SK-N-SH (cell line): ENCODE measurements at regions not wholly inside any gene's neighbourhood (a gene's known extent, or its start where the extent isn't known, plus 50 kb on each side); places are given as distances from the start of the nearest gene placed in this dataset.

Source experiments
- CTCF ChIA-PET: fragments of 300-600, 350-600 bp; formaldehyde crosslinking; extraction: SDS; loops from one replicate; lab custom pipeline; 2021; lab: Yijun Ruan, JAX
- POLR2A ChIA-PET: fragments of 350-600 bp; sonication (Branson Sonifier 250); formaldehyde crosslinking; extraction: SDS; loops from one replicate; lab custom pipeline; 2020; ENCODE audit warnings: antibody characterized with exemption, inconsistent platforms; lab: Yijun Ruan, JAX
- DNase-seq: peaks from one replicate; pipeline ENCODE4 v3.0.0; 2012
- H2AFZ ChIP-seq: fragments of 200-600 bp; sonication (generic); 2 replicates; pipeline ENCODE4 v1.8.1; 2016; ENCODE audit warnings: antibody characterized with exemption, mild to moderate bottlenecking, low read depth
- H3F3A ChIP-seq: fragments of 200-600 bp; sonication (generic); replicated peaks from 2 replicates; pipeline ENCODE3; 2016; ENCODE audit warnings: antibody characterized with exemption, mild to moderate bottlenecking; ENCODE audit not compliant: insufficient read depth
- H3K27ac ChIP-seq, 2 experiments: fragments of 200-500 bp in 1 of 2; fragments of 200-600 bp in 1 of 2; sonication (Bioruptor generic) in 1 of 2; sonication (generic), shearing (Covaris generic) in 1 of 2; 2 replicates each; pipeline versions ENCODE4 v1.5.1 to v1.6.1; 2014 to 2016; ENCODE audit warnings: low read depth in 2 of 2, inconsistent platforms in 1 of 2, low read length in 1 of 2, mild to moderate bottlenecking in 1 of 2, mixed read lengths in 1 of 2
- H3K27me3 ChIP-seq: fragments of 200-600 bp; sonication (generic), shearing (Covaris generic); 2 replicates; pipeline ENCODE4 v1.6.1; 2016; ENCODE audit warnings: mixed run types; ENCODE audit not compliant: insufficient read depth
- H3K36me3 ChIP-seq, 2 experiments: fragments of 200-500 bp in 1 of 2; fragments of 200-600 bp in 1 of 2; sonication (Bioruptor generic) in 1 of 2; sonication (generic) in 1 of 2; replicated peaks in 1 of 2; 2 replicates each; pipeline versions ENCODE3 to v1.5.1; 2014 to 2016; ENCODE audit warnings: low read length in 1 of 2, mild to moderate bottlenecking in 1 of 2; ENCODE audit not compliant: insufficient read depth in 2 of 2, control insufficient read depth in 1 of 2
- H3K4me1 ChIP-seq, 2 experiments: fragments of 200-500 bp in 1 of 2; fragments of 200-600 bp in 1 of 2; sonication (Bioruptor generic) in 1 of 2; sonication (generic), shearing (Covaris generic) in 1 of 2; 2 replicates each; pipeline versions ENCODE4 v1.5.1 to v1.6.1; 2014 to 2016; ENCODE audit warnings: low read depth in 1 of 2, low read length in 1 of 2, mixed run types in 1 of 2; ENCODE audit not compliant: insufficient read depth in 2 of 2, control insufficient read depth in 1 of 2
- H3K4me2 ChIP-seq: fragments of 200-600 bp; sonication (generic), shearing (Covaris generic); 2 replicates; pipeline ENCODE4 v1.6.1; 2017; ENCODE audit warnings: mixed run types
- H3K4me3 ChIP-seq, 2 experiments: fragments of 200-500 bp in 1 of 2; fragments of 200-600 bp in 1 of 2; sonication (Bioruptor generic) in 1 of 2; sonication (generic), shearing (Covaris generic) in 1 of 2; 2 replicates each; pipeline versions ENCODE4 v1.5.1 to v1.8.1; 2014 to 2016; ENCODE audit warnings: low read depth in 2 of 2, inconsistent platforms in 1 of 2, low read length in 1 of 2, mild to moderate bottlenecking in 1 of 2, mixed read lengths in 1 of 2, moderate library complexity in 1 of 2
- H3K79me2 ChIP-seq: fragments of 200-600 bp; sonication (generic); 2 replicates; pipeline ENCODE4 v1.8.1; 2017; ENCODE audit warnings: mild to moderate bottlenecking; ENCODE audit not compliant: insufficient read depth
- H3K9ac ChIP-seq: fragments of 200-600 bp; sonication (generic); 2 replicates; pipeline ENCODE4 v1.6.1; 2017; ENCODE audit warnings: mixed run types
- H3K9me2 ChIP-seq: fragments of 200-600 bp; sonication (generic); 2 replicates; pipeline ENCODE4 v1.6.1; 2017; ENCODE audit warnings: mixed run types
- H3K9me3 ChIP-seq: fragments of 200-600 bp; sonication (generic); 2 replicates; pipeline ENCODE4 v1.6.1; 2017; ENCODE audit warnings: mixed run types, mild to moderate bottlenecking, moderate library complexity
- H4K20me1 ChIP-seq: fragments of 200-600 bp; sonication (generic); 2 replicates; pipeline ENCODE4 v1.6.1; 2017; ENCODE audit warnings: mild to moderate bottlenecking, mixed run types; ENCODE audit not compliant: insufficient read depth
- CHD2 ChIP-seq: fragments of 150-350 bp; IDR thresholded peaks from 2 replicates; pipeline ENCODE4 v1.6.1; 2018; ENCODE audit warnings: low read length; ENCODE audit not compliant: partially characterized antibody
- FOXJ3 ChIP-seq: sonication (generic); formaldehyde crosslinking; IDR thresholded peaks from 2 replicates; pipeline ENCODE4 v1.5.1; 2020; ENCODE audit warnings: mild to moderate bottlenecking, missing genetic modification reagents
- FOXM1 ChIP-seq: IDR thresholded peaks from 2 replicates; pipeline ENCODE4 v1.4.0; 2012; ENCODE audit warnings: low read depth, mild to moderate bottlenecking
- MEF2A ChIP-seq: IDR thresholded peaks from 2 replicates; pipeline ENCODE4 v1.4.0; 2012; ENCODE audit warnings: low read depth, borderline replicate concordance
- NRF1 ChIP-seq: IDR thresholded peaks from 2 replicates; pipeline ENCODE4 v1.6.1; 2012; ENCODE audit warnings: low read depth, mild to moderate bottlenecking, low read length
- POLR2AphosphoS5 ChIP-seq: IDR thresholded peaks from 2 replicates; pipeline ENCODE4 v1.6.1; 2012; ENCODE audit warnings: low read depth, low read length
- RCOR1 ChIP-seq: fragments of 150-350 bp; IDR thresholded peaks from 2 replicates; pipeline ENCODE4 v1.6.1; 2017; ENCODE audit warnings: antibody characterized with exemption, low read length
- TAF1 ChIP-seq: IDR thresholded peaks from 2 replicates; pipeline ENCODE4 v1.6.1; 2012; ENCODE audit warnings: low read depth, mild to moderate bottlenecking, low read length, moderate library complexity, borderline replicate concordance
- TEAD4 ChIP-seq: IDR thresholded peaks from 2 replicates; pipeline ENCODE4 v1.4.0; 2012; ENCODE audit warnings: mild to moderate bottlenecking, borderline replicate concordance; ENCODE audit not compliant: insufficient read depth
- WGBS: methylation state at CpG from one replicate; pipeline ENCODE4 v1.1.6; 2017; ENCODE audit warnings: low lambda C conversion rate; 5-methylcytosine and 5-hydroxymethylcytosine counted together
- TF ChIP-seq, protein P1 (sequence below): IDR thresholded peaks from 2 replicates; pipeline ENCODE4 v1.4.0; 2012; ENCODE audit warnings: low read depth
- TF ChIP-seq, protein P2 (sequence below): fragments of 200-600 bp; sonication (generic); IDR thresholded peaks from 2 replicates; pipeline ENCODE4 v1.6.1; 2017; ENCODE audit warnings: antibody characterized with exemption, mild to moderate bottlenecking, moderate library complexity
- TF ChIP-seq, protein P3 (sequence below): IDR thresholded peaks from 2 replicates; pipeline ENCODE4 v1.4.0; 2012; ENCODE audit warnings: low read depth, borderline replicate concordance
- TF ChIP-seq, protein P4 (sequence below): fragments of 150-350 bp; IDR thresholded peaks from 2 replicates; pipeline ENCODE4 v1.6.1; 2016; ENCODE audit warnings: mild to moderate bottlenecking, low read depth, low read length

DNA sequence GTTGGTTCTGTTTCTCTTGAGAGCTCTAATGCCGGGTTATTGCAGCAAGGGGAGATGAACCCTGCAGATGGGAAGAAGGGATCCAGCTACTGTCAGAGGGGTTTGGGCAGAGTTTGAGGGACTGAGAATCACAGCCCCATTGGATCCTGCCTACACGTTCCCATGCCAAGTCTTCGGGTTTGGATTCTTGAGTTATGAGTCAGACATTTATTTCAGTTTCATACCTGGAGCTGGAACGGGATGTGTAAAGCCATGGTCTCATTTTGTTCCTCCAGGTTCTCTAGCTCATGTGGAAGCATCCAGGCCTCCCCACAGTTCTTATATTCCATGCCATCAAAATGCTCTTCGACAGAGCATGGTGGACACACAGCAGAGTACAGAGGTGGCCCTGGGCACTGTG, 275.4 kb upstream of the IRX4 start:
- no peaks in the 10 kb centered on the region for H3K9me2 ChIP-seq
- peaks cover 34% of the 10 kb centered on the region; the same call in 1 of the 2 replicates for H3K27me3 ChIP-seq
- no peaks in the 10 kb centered on the region for H3K4me1 ChIP-seq
- no peaks in the 10 kb centered on the region for H3K36me3 ChIP-seq
- H3K27ac ChIP-seq: no peak overlapping the region
- H3K4me3 ChIP-seq: no peak overlapping the region
- H3K9me3 ChIP-seq: no peaks in the 10 kb centered on the region
- CTCF ChIA-PET: interaction anchor here (1.2 kb wide), 1 partner anchor 28 kb away, joined by 3 read pairs; no protein-coding TSS in a partner anchor
- no peaks in the 10 kb centered on the region for H4K20me1 ChIP-seq
- TF ChIP-seq RCOR1 (no peak), FOXM1 (no peak), FOXJ3 (CRISPR knock-in tag) (no peak), CHD2 (no peak)
- no peak overlapping the region for H3K4me2 ChIP-seq
- H3F3A ChIP-seq: no peaks in the 10 kb centered on the region
- POLR2A ChIA-PET: no interaction called here
- WGBS: 0% methylated on average over 5 of the region's 5 CpGs
- DNase-seq: no peak
- H3K79me2 ChIP-seq: no peaks in the 10 kb centered on the region
- H2AFZ ChIP-seq: no peak overlapping the region
- H3K9ac ChIP-seq: no peak overlapping the region

DNA sequence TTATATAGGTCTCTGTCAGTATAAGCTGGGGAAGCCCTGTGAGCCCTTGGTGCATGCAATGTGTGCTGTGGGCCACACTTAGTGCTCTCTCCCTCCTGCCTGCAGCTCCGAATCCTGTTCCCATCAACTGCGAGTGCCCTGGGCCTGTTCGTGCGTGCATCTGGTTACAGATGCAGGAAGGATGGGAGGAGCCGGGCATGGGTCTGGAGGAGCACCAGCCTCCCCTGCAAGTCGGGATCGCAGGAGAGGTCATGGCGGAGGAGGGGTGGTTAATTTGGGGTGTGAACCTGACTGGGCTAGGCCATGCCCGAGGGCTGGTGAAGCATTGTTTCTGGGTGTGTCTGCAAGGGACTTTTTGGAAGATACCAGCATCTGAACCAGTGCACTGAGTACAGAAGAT, 274.6 kb upstream of the IRX4 start:
- H3K4me2 ChIP-seq: no peak overlapping the region
- no peaks in the 10 kb centered on the region for H4K20me1 ChIP-seq
- WGBS: 13% methylated on average over 9 of the region's 9 CpGs
- H3K9ac ChIP-seq: no peak overlapping the region
- no peaks in the 10 kb centered on the region for H3F3A ChIP-seq
- H3K79me2 ChIP-seq: no peaks in the 10 kb centered on the region
- H3K36me3 ChIP-seq: no peaks in the 10 kb centered on the region
- no peaks in the 10 kb centered on the region for H3K4me1 ChIP-seq
- H3K9me3 ChIP-seq: no peaks in the 10 kb centered on the region
- POLR2A ChIA-PET: no interaction called here
- no peak overlapping the region for H3K27ac ChIP-seq
- no peak for DNase-seq
- no peaks in the 10 kb centered on the region for H3K9me2 ChIP-seq
- H2AFZ ChIP-seq: no peak overlapping the region
- CTCF ChIA-PET: interaction anchor here (1.2 kb wide), 1 partner anchor 28 kb away, joined by 3 read pairs; no protein-coding TSS in a partner anchor
- no peak for TF ChIP-seq TAF1
- TF ChIP-seq, protein P1, sequence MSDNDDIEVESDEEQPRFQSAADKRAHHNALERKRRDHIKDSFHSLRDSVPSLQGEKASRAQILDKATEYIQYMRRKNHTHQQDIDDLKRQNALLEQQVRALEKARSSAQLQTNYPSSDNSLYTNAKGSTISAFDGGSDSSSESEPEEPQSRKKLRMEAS: no peak
- no peak for TF ChIP-seq POLR2AphosphoS5
- TF ChIP-seq MEF2A: no peak
- TF ChIP-seq NRF1: no peak
- TF ChIP-seq, protein P2, sequence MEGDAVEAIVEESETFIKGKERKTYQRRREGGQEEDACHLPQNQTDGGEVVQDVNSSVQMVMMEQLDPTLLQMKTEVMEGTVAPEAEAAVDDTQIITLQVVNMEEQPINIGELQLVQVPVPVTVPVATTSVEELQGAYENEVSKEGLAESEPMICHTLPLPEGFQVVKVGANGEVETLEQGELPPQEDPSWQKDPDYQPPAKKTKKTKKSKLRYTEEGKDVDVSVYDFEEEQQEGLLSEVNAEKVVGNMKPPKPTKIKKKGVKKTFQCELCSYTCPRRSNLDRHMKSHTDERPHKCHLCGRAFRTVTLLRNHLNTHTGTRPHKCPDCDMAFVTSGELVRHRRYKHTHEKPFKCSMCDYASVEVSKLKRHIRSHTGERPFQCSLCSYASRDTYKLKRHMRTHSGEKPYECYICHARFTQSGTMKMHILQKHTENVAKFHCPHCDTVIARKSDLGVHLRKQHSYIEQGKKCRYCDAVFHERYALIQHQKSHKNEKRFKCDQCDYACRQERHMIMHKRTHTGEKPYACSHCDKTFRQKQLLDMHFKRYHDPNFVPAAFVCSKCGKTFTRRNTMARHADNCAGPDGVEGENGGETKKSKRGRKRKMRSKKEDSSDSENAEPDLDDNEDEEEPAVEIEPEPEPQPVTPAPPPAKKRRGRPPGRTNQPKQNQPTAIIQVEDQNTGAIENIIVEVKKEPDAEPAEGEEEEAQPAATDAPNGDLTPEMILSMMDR: no peak
- TF ChIP-seq, protein P3, sequence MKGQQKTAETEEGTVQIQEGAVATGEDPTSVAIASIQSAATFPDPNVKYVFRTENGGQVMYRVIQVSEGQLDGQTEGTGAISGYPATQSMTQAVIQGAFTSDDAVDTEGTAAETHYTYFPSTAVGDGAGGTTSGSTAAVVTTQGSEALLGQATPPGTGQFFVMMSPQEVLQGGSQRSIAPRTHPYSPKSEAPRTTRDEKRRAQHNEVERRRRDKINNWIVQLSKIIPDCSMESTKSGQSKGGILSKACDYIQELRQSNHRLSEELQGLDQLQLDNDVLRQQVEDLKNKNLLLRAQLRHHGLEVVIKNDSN: no peak
- TF ChIP-seq, protein P4, sequence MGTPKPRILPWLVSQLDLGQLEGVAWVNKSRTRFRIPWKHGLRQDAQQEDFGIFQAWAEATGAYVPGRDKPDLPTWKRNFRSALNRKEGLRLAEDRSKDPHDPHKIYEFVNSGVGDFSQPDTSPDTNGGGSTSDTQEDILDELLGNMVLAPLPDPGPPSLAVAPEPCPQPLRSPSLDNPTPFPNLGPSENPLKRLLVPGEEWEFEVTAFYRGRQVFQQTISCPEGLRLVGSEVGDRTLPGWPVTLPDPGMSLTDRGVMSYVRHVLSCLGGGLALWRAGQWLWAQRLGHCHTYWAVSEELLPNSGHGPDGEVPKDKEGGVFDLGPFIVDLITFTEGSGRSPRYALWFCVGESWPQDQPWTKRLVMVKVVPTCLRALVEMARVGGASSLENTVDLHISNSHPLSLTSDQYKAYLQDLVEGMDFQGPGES: no peak
- no peak for TF ChIP-seq TEAD4
- H3K4me3 ChIP-seq: no peak overlapping the region
- peaks cover 35% of the 10 kb centered on the region; the same call in 1 of the 2 replicates for H3K27me3 ChIP-seq
